ENCODE measurements at regions not wholly inside any gene's neighbourhood (a gene's known extent, or its start where the extent isn't known, plus 50 kb on each side); places are given as distances from the start of the nearest gene placed in this dataset.

DNA sequence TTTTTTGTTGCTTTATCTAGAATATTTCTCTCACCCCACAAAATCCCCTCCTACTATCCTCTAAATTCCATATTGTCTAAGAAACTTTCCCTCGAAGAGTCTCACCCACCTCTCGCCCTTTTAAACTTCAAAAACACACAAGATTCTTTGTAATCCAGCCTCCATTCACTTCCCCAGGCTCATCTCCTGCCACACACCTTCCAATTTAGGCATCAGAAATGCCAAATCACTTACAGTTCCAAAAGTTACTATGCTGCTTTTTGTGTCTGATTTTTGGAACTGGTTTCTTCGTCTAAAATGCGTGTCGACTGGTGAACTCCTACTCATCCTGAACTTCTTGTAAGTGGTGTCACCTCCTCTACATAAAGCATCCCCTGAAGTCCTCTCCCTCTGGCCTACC lies 482.4 kb upstream of the CAMK1G start:
- no peak for TF ChIP-seq POLR2AphosphoS5 (IDR thresholded peaks at IDR 0.05)
- TF ChIP-seq POLR2A (IDR thresholded peaks at IDR 0.05) = no peak
- TF ChIP-seq EP300 (IDR thresholded peaks at IDR 0.05) = no peak
- TF ChIP-seq, protein P1, sequence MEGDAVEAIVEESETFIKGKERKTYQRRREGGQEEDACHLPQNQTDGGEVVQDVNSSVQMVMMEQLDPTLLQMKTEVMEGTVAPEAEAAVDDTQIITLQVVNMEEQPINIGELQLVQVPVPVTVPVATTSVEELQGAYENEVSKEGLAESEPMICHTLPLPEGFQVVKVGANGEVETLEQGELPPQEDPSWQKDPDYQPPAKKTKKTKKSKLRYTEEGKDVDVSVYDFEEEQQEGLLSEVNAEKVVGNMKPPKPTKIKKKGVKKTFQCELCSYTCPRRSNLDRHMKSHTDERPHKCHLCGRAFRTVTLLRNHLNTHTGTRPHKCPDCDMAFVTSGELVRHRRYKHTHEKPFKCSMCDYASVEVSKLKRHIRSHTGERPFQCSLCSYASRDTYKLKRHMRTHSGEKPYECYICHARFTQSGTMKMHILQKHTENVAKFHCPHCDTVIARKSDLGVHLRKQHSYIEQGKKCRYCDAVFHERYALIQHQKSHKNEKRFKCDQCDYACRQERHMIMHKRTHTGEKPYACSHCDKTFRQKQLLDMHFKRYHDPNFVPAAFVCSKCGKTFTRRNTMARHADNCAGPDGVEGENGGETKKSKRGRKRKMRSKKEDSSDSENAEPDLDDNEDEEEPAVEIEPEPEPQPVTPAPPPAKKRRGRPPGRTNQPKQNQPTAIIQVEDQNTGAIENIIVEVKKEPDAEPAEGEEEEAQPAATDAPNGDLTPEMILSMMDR (IDR thresholded peaks at IDR 0.05) = no peak
- 90 to 93% methylated on average over 4 to 5 of the region's 5 CpGs for WGBS, 2 donors (ENCODE audit: low coverage in 1 of 2)

DNA sequence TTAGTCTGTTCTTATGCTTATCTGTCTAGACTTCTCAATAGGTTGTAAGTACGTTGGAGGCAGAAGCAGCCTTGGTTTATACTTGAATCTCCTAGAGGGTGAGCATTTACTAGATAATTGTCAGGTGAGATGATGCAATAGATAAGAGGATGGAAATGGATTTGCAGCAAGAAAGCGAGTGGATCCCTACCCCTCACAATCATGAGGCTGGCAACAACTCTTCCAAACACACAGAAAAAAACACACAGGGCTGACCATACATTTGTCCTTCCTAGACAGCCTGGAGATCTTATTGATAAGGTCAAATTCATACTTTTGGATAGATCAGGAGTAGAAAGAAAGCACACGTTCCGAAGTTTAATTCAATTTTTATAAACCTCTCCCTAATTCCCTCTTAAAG lies 481.4 kb upstream of the CAMK1G start:
- Histone ChIP-seq H3K36me3 (no peaks in the 10 kb centered on the region), H3K27ac (no peak overlapping the region), H3K4me3 (no peak overlapping the region), H3K27me3 (no peaks in the 10 kb centered on the region), H3K9me3 (no peaks in the 10 kb centered on the region), H3K4me1 (no peaks in the 10 kb centered on the region)
- 69 to 73% methylated on average over 4 of the region's 4 CpGs for WGBS, 2 donors (ENCODE audit: low coverage in 1 of 2)
- ATAC-seq = no peak
- TF ChIP-seq POLR2AphosphoS5 (IDR thresholded peaks at IDR 0.05) (no peak), POLR2A (IDR thresholded peaks at IDR 0.05) (no peak), EP300 (IDR thresholded peaks at IDR 0.05) (no peak)
- TF ChIP-seq, protein P1 (IDR thresholded peaks at IDR 0.05) = no peak

More for the DNA sequence above, 482.4 kb upstream of the CAMK1G start:
- H3K27ac ChIP-seq = no peak overlapping the region
- H3K36me3 ChIP-seq = no peaks in the 10 kb centered on the region
- no peaks in the 10 kb centered on the region for H3K27me3 ChIP-seq
- no peak for ATAC-seq
- H3K4me3 ChIP-seq = no peak overlapping the region
- no peaks in the 10 kb centered on the region for H3K4me1 ChIP-seq
- H3K9me3 ChIP-seq = no peaks in the 10 kb centered on the region

DNA sequence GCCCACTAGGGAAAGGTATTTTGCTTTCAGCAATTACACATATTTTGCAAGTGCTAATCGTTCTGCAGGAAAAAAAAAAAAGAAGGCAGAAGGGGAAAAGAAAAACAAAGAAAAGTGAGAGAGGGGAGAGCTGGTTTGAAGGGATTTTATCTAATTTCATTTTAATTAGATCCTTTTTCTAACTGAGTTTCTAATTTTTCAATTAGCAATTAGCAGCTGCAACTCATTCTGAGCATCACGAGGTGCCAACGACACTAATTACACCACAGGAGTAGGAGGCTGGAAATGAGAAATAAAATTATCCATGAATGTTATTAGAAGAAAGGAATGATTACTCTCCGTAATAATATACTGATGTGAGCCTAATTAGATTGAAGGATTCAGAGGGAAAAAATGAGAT lies 481.0 kb upstream of the CAMK1G start:
- Histone ChIP-seq H3K36me3 (no peaks in the 10 kb centered on the region), H3K27me3 (no peaks in the 10 kb centered on the region), H3K27ac (no peak overlapping the region), H3K4me1 (no peaks in the 10 kb centered on the region), H3K9me3 (no peaks in the 10 kb centered on the region), H3K4me3 (no peak overlapping the region)
- WGBS, 2 donors (ENCODE audit: low coverage in 1 of 2) = 59 to 78% methylated on average over 4 of the region's 4 CpGs
- ATAC-seq = no peak
- TF ChIP-seq POLR2AphosphoS5 (IDR thresholded peaks at IDR 0.05) (no peak), EP300 (IDR thresholded peaks at IDR 0.05) (no peak), POLR2A (IDR thresholded peaks at IDR 0.05) (no peak)
- TF ChIP-seq, protein P1 (IDR thresholded peaks at IDR 0.05) = no peak

DNA sequence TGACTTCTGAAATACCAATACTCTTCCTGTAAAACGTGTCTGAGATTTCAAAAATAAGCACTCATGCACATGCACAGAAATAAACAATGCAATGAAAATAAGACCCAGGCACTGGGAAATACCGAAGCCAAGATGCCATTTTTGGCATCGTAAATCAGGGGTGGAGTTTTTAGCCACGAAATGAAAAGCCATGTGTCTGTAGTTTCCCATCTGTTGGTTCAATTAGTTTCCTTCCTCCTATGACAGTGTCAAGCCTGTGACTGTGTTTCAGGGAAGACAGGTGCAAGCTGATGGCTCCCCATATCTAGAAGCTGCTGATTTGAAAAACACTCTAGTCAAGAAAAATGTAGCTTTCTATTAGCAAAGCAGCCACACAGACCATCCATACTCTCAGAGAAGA lies 480.4 kb upstream of the CAMK1G start:
- Histone ChIP-seq H3K9me3 (no peaks in the 10 kb centered on the region), H3K4me1 (no peaks in the 10 kb centered on the region), H3K36me3 (no peaks in the 10 kb centered on the region), H3K27me3 (no peaks in the 10 kb centered on the region), H3K27ac (no peak overlapping the region), H3K4me3 (no peak overlapping the region)
- WGBS, 2 donors (ENCODE audit: low coverage in 1 of 2) = 33 to 51% methylated on average over 4 of the region's 4 CpGs
- ATAC-seq = no peak
- TF ChIP-seq EP300 (IDR thresholded peaks at IDR 0.05) (no peak), POLR2AphosphoS5 (IDR thresholded peaks at IDR 0.05) (no peak), POLR2A (IDR thresholded peaks at IDR 0.05) (no peak)
- TF ChIP-seq, protein P1 (IDR thresholded peaks at IDR 0.05) = no peak

DNA sequence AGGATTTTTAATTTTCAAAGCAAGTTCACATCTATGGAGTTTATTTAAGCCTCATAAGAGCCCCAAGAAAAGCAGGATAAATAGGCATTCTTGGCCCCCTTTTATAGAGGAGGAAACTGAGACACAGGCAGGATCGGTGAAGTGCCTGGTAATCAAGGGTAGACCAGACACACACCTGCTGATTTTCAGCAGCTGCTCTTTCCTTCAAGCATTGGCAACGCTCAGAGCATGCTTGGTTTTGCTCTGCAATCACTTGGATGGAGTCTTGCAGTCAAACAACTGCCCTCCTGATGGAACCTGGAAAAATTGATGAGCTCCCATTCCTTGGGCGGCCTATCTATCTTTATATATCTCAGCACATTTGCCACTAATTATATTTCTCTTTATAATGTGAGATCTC lies 478.9 kb upstream of the CAMK1G start:
- H3K9me3 ChIP-seq = no peaks in the 10 kb centered on the region
- TF ChIP-seq POLR2A (IDR thresholded peaks at IDR 0.05) = no peak
- TF ChIP-seq EP300 (IDR thresholded peaks at IDR 0.05) = no peak
- TF ChIP-seq POLR2AphosphoS5 (IDR thresholded peaks at IDR 0.05) = no peak
- TF ChIP-seq, protein P1 (IDR thresholded peaks at IDR 0.05) = no peak
- no peak for ATAC-seq
- WGBS, 2 donors (ENCODE audit: low coverage in 1 of 2) = 65% methylated on average over 2 to 3 of the region's 3 CpGs
- no peaks in the 10 kb centered on the region for H3K27me3 ChIP-seq
- H3K36me3 ChIP-seq = no peaks in the 10 kb centered on the region
- H3K4me1 ChIP-seq = no peaks in the 10 kb centered on the region
- no peak overlapping the region for H3K27ac ChIP-seq
- no peak overlapping the region for H3K4me3 ChIP-seq
